HPDE6-E6E7 (cell line): ENCODE measurements at regions not wholly inside any gene's neighbourhood (a gene's known extent, or its start where the extent isn't known, plus 50 kb on each side); places are given as distances from the start of the nearest gene placed in this dataset.

Experiments
- DNase-seq: peaks from one replicate; pipeline ENCODE4 v3.0.0; 2011; ENCODE audit warnings: missing footprints; ENCODE audit errors: extremely low spot score

DNA sequence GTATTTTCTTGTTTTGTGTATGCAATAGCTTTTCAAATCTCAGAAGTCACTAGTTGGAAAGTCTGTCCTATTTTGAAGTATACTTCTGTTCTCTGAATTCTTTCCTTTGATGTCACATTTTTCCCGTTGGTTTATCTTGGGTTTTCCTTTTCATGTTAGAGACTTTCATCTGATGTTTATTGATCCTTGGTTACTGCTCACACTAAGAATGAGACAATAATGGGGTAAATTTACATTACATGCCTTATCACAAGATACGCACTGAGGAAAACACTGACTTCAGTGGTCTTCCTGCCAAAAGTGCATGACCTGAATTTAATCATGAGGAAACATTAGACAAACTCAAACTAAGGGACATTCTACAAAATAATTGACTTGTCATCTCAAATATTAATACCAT lies 63.5 kb upstream of the C1GALT1 start:
- no peak for DNase-seq

GRCh38 chr7:7119729-7120128 lies 62.6 kb upstream of the C1GALT1 start:
- DNase-seq: no peak

DNA sequence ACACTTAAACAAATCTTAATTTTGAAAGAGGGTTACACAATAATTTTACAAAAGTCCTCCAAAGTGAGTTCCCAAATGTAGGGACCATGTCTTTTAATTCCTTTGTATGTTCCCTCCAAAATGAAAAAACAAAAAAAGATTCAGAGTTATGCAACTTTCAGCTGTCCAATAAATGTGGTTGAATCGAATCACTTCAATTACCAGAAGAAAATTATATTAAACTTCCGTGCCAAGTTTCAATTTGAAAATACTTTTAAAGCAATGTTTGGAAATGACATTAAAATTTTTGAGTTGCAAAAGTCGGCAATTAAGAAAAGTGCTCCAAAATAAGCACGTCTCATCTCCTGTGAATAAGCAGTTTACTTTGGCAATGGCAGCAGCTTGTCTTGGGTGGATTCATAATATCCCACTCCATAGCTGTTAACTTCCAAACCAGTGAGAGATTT lies 60.3 kb upstream of the C1GALT1 start:
- DNase-seq: no peak

- DNase-seq: no peak
Measured at GRCh38 chr7:7122701-7123281, 59.6 kb upstream of the C1GALT1 start.

- no peak for DNase-seq
Measured at GRCh38 chr7:7125963-7126362, 56.4 kb upstream of the C1GALT1 start.

- DNase-seq: no peak
Measured at GRCh38 chr7:7127773-7128172, 54.6 kb upstream of the C1GALT1 start.

GRCh38 chr7:7129381-7129780 lies 53.0 kb upstream of the C1GALT1 start:
- DNase-seq: no peak

DNA sequence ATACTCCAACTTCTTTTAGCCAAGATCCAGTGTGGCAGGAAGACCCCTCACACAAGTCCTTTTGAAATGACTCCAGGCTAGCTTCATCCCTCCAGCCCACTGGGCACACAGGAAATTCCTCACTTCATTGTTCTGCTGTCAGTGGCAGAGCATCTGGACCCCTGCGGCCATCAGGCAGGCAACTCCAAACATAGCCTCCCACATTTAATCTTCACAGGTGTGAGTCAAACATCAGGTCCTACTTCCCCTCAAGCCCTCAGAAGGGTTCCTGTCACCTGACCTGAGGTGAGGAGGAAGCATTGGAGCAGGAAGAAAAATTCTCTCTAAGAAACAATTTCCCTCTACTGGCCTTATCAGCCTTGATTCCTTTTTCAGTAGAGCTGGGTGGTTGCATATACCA lies 51.1 kb upstream of the C1GALT1 start:
- no peak for DNase-seq
